Effector memory CD4-positive, alpha-beta T cell (primary cell): ENCODE measurements at regions not wholly inside any gene's neighbourhood (a gene's known extent, or its start where the extent isn't known, plus 50 kb on each side); places are given as distances from the start of the nearest gene placed in this dataset.
"Not testable (repeated sequence)": the region's sequence is repeated elsewhere in the genome, so short reads cannot be mapped to it uniquely, and the experiment has no call there.

Source experiments
- DNase-seq, 3 donors: peaks; one replicate each; pipeline ENCODE4 v3.0.0-alpha.2; 2020
- H3K27ac ChIP-seq: 2 replicates; pipeline ENCODE4 v1.7.0; 2013; ENCODE audit warnings: mild to moderate bottlenecking, low read length, moderate library complexity; ENCODE audit not compliant: insufficient read depth, poor library complexity, severe bottlenecking
- H3K27me3 ChIP-seq: replicated peaks from 2 replicates; pipeline ENCODE4 v1.7.0; 2013; ENCODE audit warnings: mild to moderate bottlenecking, low read length; ENCODE audit not compliant: insufficient read depth, control insufficient read depth, poor library complexity, severe bottlenecking
- H3K36me3 ChIP-seq: 2 replicates; pipeline ENCODE4 v1.7.0; 2013; ENCODE audit warnings: mild to moderate bottlenecking, low read length, moderate library complexity; ENCODE audit not compliant: control insufficient read depth, insufficient read depth
- H3K4me1 ChIP-seq: 2 replicates; pipeline ENCODE4 v1.7.0; 2013; ENCODE audit warnings: low read length, mild to moderate bottlenecking; ENCODE audit not compliant: control insufficient read depth, insufficient read depth, poor library complexity, severe bottlenecking
- H3K4me3 ChIP-seq: 2 replicates; pipeline ENCODE4 v1.7.0; 2013; ENCODE audit warnings: low read length, low read depth, mild to moderate bottlenecking; ENCODE audit not compliant: insufficient read depth, poor library complexity, severe bottlenecking
- H3K9me3 ChIP-seq: 2 replicates; pipeline ENCODE4 v1.7.0; 2013; ENCODE audit warnings: mild to moderate bottlenecking, low read length, moderate library complexity; ENCODE audit not compliant: control insufficient read depth

DNA sequence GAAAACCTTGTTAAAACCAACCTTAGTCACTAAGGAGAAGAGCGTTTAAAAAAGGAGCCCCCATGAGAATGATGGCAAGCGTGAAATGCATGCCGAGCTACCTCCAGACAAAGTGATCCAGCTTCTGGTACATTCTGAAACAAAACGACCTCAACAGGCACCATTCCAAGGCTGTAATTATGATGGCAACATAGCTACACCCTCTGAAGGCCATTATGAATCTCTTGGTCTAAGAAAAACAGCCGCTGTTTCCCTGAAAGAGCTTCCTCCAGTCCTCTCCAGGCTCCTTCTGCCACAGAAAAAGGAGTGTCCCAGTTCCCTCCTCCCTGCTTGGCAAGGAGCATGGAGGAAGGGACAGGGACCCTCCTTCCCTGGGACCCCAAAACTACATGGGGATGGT, 50.0 kb upstream of the ABLIM1 start:
- no peak overlapping the region for H3K4me3 ChIP-seq
- H3K9me3 ChIP-seq, result no peaks in the 10 kb centered on the region
- no peaks in the 10 kb centered on the region for H3K27me3 ChIP-seq
- H3K27ac ChIP-seq, result no peak overlapping the region
- H3K4me1 ChIP-seq, result no peaks in the 10 kb centered on the region
- no peaks in the 10 kb centered on the region for H3K36me3 ChIP-seq
- DNase-seq, result no peak

DNA sequence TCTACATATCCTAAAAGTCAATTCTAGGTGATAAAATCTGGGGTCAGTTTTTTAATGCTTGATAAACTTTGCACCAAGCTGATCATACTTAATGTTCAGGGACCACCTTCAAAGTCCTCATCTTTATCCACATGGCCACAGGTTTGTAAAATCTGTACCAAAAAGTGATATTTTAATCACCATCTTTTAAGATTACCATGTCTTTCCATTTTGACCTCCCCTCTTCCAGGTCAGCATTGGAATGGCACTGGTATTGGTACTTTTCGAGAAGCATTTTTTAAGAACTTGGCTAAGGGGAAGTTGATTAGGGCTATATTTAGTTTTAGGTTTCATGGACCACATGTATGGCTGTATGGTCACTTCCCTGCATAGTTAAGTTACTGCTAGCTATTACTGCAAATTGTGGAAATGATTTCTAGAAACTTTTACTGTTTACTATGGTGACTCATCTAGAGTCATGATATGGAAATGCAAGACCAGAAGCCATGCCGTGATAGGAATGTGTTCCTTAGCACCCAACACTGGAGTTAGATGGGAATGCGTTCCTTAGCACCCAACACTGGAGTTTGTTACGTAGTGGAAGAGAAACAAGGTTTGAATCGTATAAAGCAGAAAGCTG, 50.8 kb upstream of the ABLIM1 start:
- DNase-seq, result no peak

DNA sequence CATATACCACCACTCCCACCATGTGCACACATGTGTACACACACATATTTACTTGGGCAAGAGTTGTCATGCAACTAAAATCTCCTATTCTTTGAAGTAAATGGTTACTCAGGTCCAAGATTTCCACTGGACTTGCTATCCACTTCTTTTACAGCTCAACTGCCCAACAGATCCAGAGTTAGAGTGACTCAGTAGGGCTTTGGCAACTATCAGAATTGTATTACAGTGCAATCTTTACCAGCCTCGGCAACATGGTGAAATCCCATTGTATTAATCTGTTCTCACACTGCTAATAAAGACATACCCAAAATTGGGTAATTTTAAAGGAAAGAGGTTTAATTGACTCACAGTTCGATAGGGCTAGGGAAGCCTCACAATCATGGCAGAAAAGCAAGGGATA, 51.9 kb upstream of the ABLIM1 start:
- Histone ChIP-seq H3K4me1 (no peaks in the 10 kb centered on the region), H3K36me3 (no peaks in the 10 kb centered on the region), H3K9me3 (no peaks in the 10 kb centered on the region), H3K4me3 (no peak overlapping the region), H3K27me3 (no peaks in the 10 kb centered on the region), H3K27ac (no peak overlapping the region)
- DNase-seq, result no peak

More for the DNA sequence above, 50.8 kb upstream of the ABLIM1 start:
- H3K27ac ChIP-seq, result no peak overlapping the region
- no peaks in the 10 kb centered on the region for H3K4me1 ChIP-seq
- no peak overlapping the region for H3K4me3 ChIP-seq
- no peaks in the 10 kb centered on the region for H3K36me3 ChIP-seq
- H3K27me3 ChIP-seq, result no peaks in the 10 kb centered on the region
- no peaks in the 10 kb centered on the region for H3K9me3 ChIP-seq

DNA sequence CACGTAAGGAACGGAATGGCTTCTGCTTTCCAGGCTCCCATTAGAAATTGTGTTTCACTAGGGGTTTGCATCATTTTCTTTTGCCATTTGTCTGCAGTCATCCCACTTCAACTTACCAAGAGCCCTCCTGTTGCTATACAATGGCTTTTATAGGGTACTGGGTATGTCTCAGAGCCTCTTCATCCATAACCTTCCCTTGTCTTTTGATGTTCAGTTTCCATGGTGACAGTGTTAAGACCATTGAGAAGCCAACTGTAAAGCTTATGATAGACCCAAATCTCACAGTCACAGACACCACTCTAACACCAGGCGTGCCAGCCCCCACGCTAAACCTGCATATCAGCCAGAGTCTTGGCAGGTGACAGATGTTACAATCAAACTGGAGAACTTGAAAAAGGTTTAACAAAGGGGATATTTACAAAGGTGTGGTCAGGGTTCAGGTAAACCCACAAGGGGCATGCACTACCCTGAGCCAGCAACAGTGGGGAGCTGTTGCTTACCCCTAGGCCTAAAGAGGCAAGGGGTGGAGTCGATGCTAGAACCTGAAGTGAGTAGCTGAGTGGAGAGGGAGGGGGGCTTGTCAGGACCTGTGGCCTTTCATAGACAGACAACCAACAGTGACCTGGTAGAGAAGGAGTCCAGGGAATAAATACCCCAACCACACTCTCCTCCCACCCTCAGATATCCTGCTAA, 53.2 kb upstream of the ABLIM1 start:
- DNase-seq, result no peak
- H3K27me3 ChIP-seq, result no peaks in the 10 kb centered on the region
- no peak overlapping the region for H3K27ac ChIP-seq
- no peaks in the 10 kb centered on the region for H3K36me3 ChIP-seq
- no peaks in the 10 kb centered on the region for H3K4me1 ChIP-seq
- no peak overlapping the region for H3K4me3 ChIP-seq
- H3K9me3 ChIP-seq, result no peaks in the 10 kb centered on the region

DNA sequence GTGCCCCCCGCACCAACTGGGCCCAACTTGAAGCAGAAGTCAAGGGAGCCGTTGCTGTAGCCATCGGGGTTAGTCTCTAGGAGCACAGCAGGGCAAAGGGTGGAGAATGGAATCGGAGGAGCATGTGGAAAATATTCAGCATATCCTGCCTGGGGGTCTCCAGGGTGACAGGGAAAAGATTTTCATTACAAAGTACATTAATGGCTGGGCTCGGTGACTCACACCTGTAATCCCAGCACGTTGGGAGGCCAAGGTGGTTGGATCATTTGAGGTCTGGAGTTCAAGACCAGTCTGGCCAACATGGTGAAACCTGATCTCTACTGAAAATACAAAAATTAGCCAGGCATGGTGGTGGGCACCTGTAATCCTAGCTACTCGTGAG, 53.8 kb upstream of the ABLIM1 start:
- Histone ChIP-seq H3K27me3 (no peaks in the 10 kb centered on the region), H3K36me3 (no peaks in the 10 kb centered on the region), H3K9me3 (no peaks in the 10 kb centered on the region), H3K4me3 (no peak overlapping the region), H3K4me1 (no peaks in the 10 kb centered on the region), H3K27ac (no peak overlapping the region)
- DNase-seq, result no peak

DNA sequence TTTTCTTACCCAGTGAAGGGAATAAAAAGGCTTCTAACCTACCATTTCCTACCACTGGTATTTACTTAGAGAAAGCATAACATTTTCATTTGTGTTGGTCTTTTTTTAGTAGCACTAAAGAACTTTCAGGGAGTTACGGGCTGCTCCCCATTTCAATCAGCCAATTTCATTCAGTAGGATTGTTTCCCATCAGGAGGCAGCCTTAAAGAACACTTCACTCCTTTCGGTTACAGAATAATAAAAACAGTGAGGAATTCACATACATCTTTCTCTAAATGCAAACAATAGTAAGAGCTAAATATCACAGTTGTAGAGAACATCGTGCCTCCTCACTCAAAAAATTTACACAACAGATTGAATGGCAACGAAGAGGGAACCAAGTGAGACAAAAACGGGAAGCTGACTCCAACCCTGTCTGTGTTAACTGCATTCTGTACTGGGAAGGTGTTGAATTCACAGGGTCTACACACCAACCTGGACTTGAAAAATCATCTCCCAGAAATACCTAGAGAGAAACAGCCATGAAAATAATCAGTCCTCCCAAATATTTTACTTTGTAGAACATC, 55.5 kb upstream of the ABLIM1 start:
- no peak overlapping the region for H3K4me3 ChIP-seq
- no peaks in the 10 kb centered on the region for H3K36me3 ChIP-seq
- no peaks in the 10 kb centered on the region for H3K4me1 ChIP-seq
- no peak for DNase-seq
- H3K27me3 ChIP-seq, result no peaks in the 10 kb centered on the region
- no peak overlapping the region for H3K27ac ChIP-seq
- H3K9me3 ChIP-seq, result no peaks in the 10 kb centered on the region

DNA sequence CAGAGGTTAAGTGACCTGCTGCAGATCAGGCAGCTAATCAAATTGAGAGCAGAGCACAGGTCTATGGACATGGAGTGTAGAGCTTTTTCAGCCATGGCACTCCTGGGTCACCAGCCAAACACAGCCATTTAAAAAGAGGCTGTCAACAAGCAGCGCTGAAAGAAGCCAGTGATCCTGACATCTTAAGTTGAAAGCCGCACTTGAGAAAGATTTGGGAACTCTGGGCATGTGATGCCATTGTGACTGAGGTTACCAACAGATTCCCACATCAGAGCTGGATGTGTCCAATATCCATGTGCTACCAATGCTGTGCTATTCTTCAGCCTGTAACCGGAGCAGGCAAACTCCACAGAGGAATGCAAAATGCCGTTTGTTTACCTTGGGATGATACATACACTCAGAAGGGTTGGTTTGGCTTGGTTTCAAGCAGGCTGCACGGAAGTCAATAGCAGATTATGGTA, 56.2 kb upstream of the ABLIM1 start:
- Histone ChIP-seq H3K36me3 (no peaks in the 10 kb centered on the region), H3K4me3 (no peak overlapping the region), H3K27ac (no peak overlapping the region), H3K9me3 (no peaks in the 10 kb centered on the region), H3K4me1 (no peaks in the 10 kb centered on the region), H3K27me3 (no peaks in the 10 kb centered on the region)
- no peak for DNase-seq

DNA sequence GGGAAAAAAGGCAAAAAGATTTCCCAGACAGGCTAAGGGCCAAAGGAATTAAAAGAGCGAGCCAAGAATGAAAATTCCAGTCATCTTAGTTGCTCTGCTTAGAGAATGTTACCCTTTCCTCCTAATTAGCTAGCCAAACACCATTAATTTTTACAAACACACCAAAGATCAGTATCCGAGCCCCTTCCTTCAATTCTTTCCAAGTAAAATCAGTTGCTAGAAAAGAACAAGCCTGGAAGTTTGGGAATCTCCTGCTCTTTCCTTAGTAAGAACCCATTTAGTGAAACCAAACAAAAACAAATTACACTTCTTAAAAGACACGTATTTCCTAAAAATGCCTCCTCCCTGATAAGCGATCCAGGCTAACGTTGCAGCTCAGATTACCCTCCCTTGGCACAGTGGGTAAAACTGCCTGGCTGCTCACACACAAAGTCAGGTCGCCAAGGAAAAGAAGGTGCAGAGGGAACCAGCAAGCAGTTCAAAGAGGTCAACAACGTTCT, 57.1 kb upstream of the ABLIM1 start:
- no peak for DNase-seq
- Histone ChIP-seq H3K9me3 (no peaks in the 10 kb centered on the region), H3K27me3 (no peaks in the 10 kb centered on the region), H3K27ac (no peak overlapping the region), H3K4me1 (no peaks in the 10 kb centered on the region), H3K4me3 (no peak overlapping the region), H3K36me3 (no peaks in the 10 kb centered on the region)

DNA sequence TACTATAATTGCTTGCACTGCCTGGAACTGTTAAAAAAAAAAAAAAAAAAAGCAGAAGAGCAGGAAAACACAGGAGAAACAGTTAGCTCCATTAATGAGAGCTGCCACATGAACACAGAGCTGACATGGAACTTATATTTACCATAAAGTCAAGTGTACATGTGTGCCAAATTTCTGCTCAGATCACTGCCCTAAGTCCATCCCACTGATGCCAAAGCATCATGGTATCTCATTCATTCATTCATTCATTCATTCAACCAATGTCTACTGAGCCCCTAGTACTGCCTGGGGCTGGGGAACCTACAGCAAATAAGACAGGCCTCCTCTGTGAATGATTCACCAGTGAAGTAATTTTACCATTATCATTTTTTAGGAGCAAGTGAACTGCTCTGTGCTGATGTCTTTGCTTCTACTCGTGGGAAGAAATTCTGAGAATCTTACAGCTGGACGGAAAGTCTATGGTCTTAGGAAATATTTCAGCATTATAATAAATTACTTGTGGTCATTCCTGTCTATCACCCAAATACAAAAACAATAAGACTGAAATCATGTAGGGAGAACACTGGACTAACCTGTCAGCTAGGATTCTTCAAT, 58.8 kb upstream of the ABLIM1 start:
- Histone ChIP-seq H3K27me3 (no peaks in the 10 kb centered on the region), H3K27ac (no peak overlapping the region), H3K9me3 (no peaks in the 10 kb centered on the region), H3K36me3 (no peaks in the 10 kb centered on the region), H3K4me1 (no peaks in the 10 kb centered on the region), H3K4me3 (no peak overlapping the region)
- DNase-seq, result no peak

DNA sequence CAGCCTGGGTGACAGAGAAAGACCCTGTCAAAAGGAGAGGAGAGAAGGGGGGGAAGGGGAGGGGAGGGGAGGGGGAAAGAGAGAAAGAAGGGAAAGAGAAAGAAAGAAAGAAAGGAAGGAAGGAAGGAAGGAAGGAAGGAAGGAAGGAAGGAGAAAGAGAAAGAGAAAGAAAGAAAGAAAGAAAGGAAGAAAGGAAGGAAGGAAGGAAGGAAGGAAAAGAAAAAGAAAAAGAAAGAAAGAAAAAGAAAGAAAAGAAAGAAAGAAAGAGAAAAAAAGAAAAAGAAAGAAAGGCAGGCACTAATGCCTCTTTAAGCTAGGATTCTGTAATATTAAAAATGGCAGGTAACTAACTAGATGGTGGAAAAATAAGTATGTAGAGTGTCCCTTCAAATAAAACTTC, 59.8 kb upstream of the ABLIM1 start:
- DNase-seq, H3K4me1 ChIP-seq, H3K4me3 ChIP-seq, H3K9me3 ChIP-seq, H3K27me3 ChIP-seq, H3K27ac ChIP-seq, H3K36me3 ChIP-seq: not testable (repeated sequence)
